Bronchial epithelial cell (primary cell): ENCODE measurements at regions not wholly inside any gene's neighbourhood (a gene's known extent, or its start where the extent isn't known, plus 50 kb on each side); places are given as distances from the start of the nearest gene placed in this dataset.

Experiments used
- DNase-seq: peaks from one replicate; pipeline ENCODE4 v3.0.0-alpha.2; 2010; ENCODE audit warnings: low read depth
- FAIRE-seq: peaks from 2 replicates; lab custom pipeline; 2011; peaks lifted over from hg19 to GRCh38; lab: Jason Lieb, UNC
- H3K27me3 ChIP-seq: 2 replicates; pipeline ENCODE4 v1.5.1; 2011; ENCODE audit warnings: low read length; ENCODE audit not compliant: control insufficient read depth, insufficient read depth
- H3K36me3 ChIP-seq: 2 replicates; pipeline ENCODE4 v1.5.1; 2011; ENCODE audit warnings: low read length; ENCODE audit not compliant: control insufficient read depth, insufficient read depth
- H3K4me3 ChIP-seq: 2 replicates; pipeline ENCODE4 v1.5.1; 2011; ENCODE audit warnings: mild to moderate bottlenecking, low read depth, low read length, control low read depth
- CTCF ChIP-seq: IDR thresholded peaks from 2 replicates; pipeline ENCODE4 v1.5.1; 2011; ENCODE audit warnings: mild to moderate bottlenecking, moderate library complexity, low read length, control low read depth, inconsistent platforms; ENCODE audit not compliant: insufficient read depth, severe bottlenecking

GRCh38 chr13:88627071-88627470 lies 955.9 kb downstream of the SLITRK5 start:
- peak; percentile 89 for DNase-seq
- Histone ChIP-seq H3K27me3 (no peaks in the 10 kb centered on the region), H3K36me3 (no peaks in the 10 kb centered on the region), H3K4me3 (no peak overlapping the region)
- no peak for TF ChIP-seq CTCF
- no peak for FAIRE-seq

- no peaks in the 10 kb centered on the region for H3K27me3 ChIP-seq
- no peak for TF ChIP-seq CTCF
- DNase-seq (no peak), FAIRE-seq (no peak)
- H3K4me3 ChIP-seq = no peak overlapping the region
- H3K36me3 ChIP-seq = no peaks in the 10 kb centered on the region
Measured at GRCh38 chr13:88628882-88629281, 957.7 kb downstream of the SLITRK5 start.

GRCh38 chr13:88637935-88638334 lies 966.8 kb downstream of the SLITRK5 start:
- TF ChIP-seq CTCF = no peak
- no peak for FAIRE-seq
- no peak for DNase-seq
- Histone ChIP-seq H3K27me3 (no peaks in the 10 kb centered on the region), H3K4me3 (no peak overlapping the region), H3K36me3 (no peaks in the 10 kb centered on the region)

GRCh38 chr13:88643233-88643632 lies 972.1 kb downstream of the SLITRK5 start:
- no peak for DNase-seq
- H3K4me3 ChIP-seq = no peak overlapping the region
- H3K36me3 ChIP-seq = no peaks in the 10 kb centered on the region
- FAIRE-seq = no peak
- no peak for TF ChIP-seq CTCF
- H3K27me3 ChIP-seq = no peaks in the 10 kb centered on the region

- no peak for TF ChIP-seq CTCF
- DNase-seq (no peak), FAIRE-seq (no peak)
- no peaks in the 10 kb centered on the region for H3K36me3 ChIP-seq
- no peak overlapping the region for H3K4me3 ChIP-seq
- no peaks in the 10 kb centered on the region for H3K27me3 ChIP-seq
Measured at GRCh38 chr13:88648598-88649373, 977.6 kb downstream of the SLITRK5 start.

GRCh38 chr13:88649855-88650254 lies 978.7 kb downstream of the SLITRK5 start:
- Histone ChIP-seq H3K27me3 (no peaks in the 10 kb centered on the region), H3K4me3 (no peak overlapping the region), H3K36me3 (no peaks in the 10 kb centered on the region)
- FAIRE-seq (no peak), DNase-seq (no peak)
- TF ChIP-seq CTCF = no peak
